IMR-90 (cell line): ENCODE measurements at regions not wholly inside any gene's neighbourhood (a gene's known extent, or its start where the extent isn't known, plus 50 kb on each side); places are given as distances from the start of the nearest gene placed in this dataset.

Experiments used
- ATAC-seq: fragments of 200-7000 bp; cut with Tn5 transposase; 2 replicates; pipeline ENCODE4 v1.9.1; 2020; ENCODE audit warnings: low read depth, mild to moderate bottlenecking, moderate library complexity
- BruUV-seq: library from RNA; stranded (reverse); fragments of 400-500 nt; replicated peaks from 2 replicates; lab custom pipeline; 2021; lab: Mats Ljungman, UMichigan
- CTCF ChIA-PET: fragments of 300-600 bp; formaldehyde crosslinking; extraction: SDS; loops from one replicate; lab custom pipeline; 2021; ENCODE audit warnings: antibody characterized with exemption; lab: Yijun Ruan, JAX
- POLR2A ChIA-PET: fragments of 300-600 bp; sonication (Branson Sonifier 250); formaldehyde crosslinking; loops from one replicate; lab custom pipeline; 2022; ENCODE audit warnings: antibody characterized with exemption; ENCODE audit not compliant: unreplicated experiment; lab: Charles Lee
- DNase-seq: peaks from one replicate; pipeline ENCODE4 v3.0.0; 2013
- H2AFZ ChIP-seq: replicated peaks from 2 replicates; pipeline ENCODE3; 2013; ENCODE audit warnings: low read length, mild to moderate bottlenecking; ENCODE audit not compliant: poor library complexity
- H2AK5ac ChIP-seq: 2 replicates; pipeline ENCODE4 v1.6.1; 2013; ENCODE audit warnings: low read depth, low read length, inconsistent platforms
- H2AK9ac ChIP-seq: replicated peaks from 2 replicates; pipeline ENCODE3; 2013; ENCODE audit warnings: mild to moderate bottlenecking, low read depth, low read length, moderate library complexity; ENCODE audit not compliant: poor library complexity
- H2BK120ac ChIP-seq: 2 replicates; pipeline ENCODE4 v1.6.1; 2013; ENCODE audit warnings: low read depth, low read length, inconsistent platforms
- H2BK15ac ChIP-seq: 3 replicates; pipeline ENCODE4 v1.6.1; 2013; ENCODE audit warnings: low read depth, low read length, inconsistent platforms
- H2BK20ac ChIP-seq: 2 replicates; pipeline ENCODE4 v1.6.1; 2013; ENCODE audit warnings: low read depth, mild to moderate bottlenecking, inconsistent platforms, low read length, moderate library complexity
- H2BK5ac ChIP-seq: 2 replicates; pipeline ENCODE4 v1.6.1; 2013; ENCODE audit warnings: mild to moderate bottlenecking, low read depth, low read length, inconsistent platforms; ENCODE audit not compliant: poor library complexity, severe bottlenecking
- H3K14ac ChIP-seq: replicated peaks from 2 replicates; pipeline ENCODE4 v1.6.1; 2013; ENCODE audit warnings: low read depth, low read length, inconsistent platforms
- H3K18ac ChIP-seq: 2 replicates; pipeline ENCODE4 v1.6.1; 2013; ENCODE audit warnings: low read depth, low read length, control low read depth
- H3K23ac ChIP-seq: 2 replicates; pipeline ENCODE4 v1.6.1; 2013; ENCODE audit warnings: low read depth, low read length, inconsistent platforms
- H3K27ac ChIP-seq: 2 replicates; pipeline ENCODE4 v1.5.1; 2013; ENCODE audit warnings: mild to moderate bottlenecking, control low read depth, low read length; ENCODE audit not compliant: insufficient read depth
- H3K27me3 ChIP-seq: 2 replicates; pipeline ENCODE4 v1.6.1; 2013; ENCODE audit warnings: low read length; ENCODE audit not compliant: control insufficient read depth, insufficient read depth
- H3K36me3 ChIP-seq: 2 replicates; pipeline ENCODE4 v1.6.1; 2013; ENCODE audit warnings: low read length, mixed read lengths; ENCODE audit not compliant: control insufficient read depth, insufficient read depth
- H3K4ac ChIP-seq: 2 replicates; pipeline ENCODE4 v1.6.1; 2013; ENCODE audit warnings: low read depth, low read length, inconsistent platforms
- H3K4me1 ChIP-seq: 2 replicates; pipeline ENCODE4 v1.6.1; 2013; ENCODE audit warnings: low read length, mixed read lengths; ENCODE audit not compliant: control insufficient read depth, insufficient read depth
- H3K4me2 ChIP-seq: 2 replicates; pipeline ENCODE4 v1.6.1; 2013; ENCODE audit warnings: low read depth, mild to moderate bottlenecking, control low read depth, low read length, moderate library complexity
- H3K4me3 ChIP-seq: 2 replicates; pipeline ENCODE4 v1.5.1; 2013; ENCODE audit warnings: low read depth, mild to moderate bottlenecking, control low read depth, low read length, moderate library complexity; ENCODE audit not compliant: insufficient read depth
- H3K56ac ChIP-seq: 2 replicates; pipeline ENCODE4 v1.6.1; 2013; ENCODE audit warnings: low read length, inconsistent platforms; ENCODE audit not compliant: insufficient read depth; ENCODE audit errors: extremely low read depth
- H3K79me1 ChIP-seq, 2 experiments: 2 replicates each; pipeline ENCODE4 v1.6.1; 2013; ENCODE audit warnings: low read length in 2 of 2, inconsistent platforms in 1 of 2, low read depth in 1 of 2
- H3K9ac ChIP-seq: 2 replicates; pipeline ENCODE4 v1.6.1; 2013; ENCODE audit warnings: low read depth, low read length, control low read depth
- H3K9me1 ChIP-seq: 2 replicates; pipeline ENCODE4 v1.6.1; 2013; ENCODE audit warnings: low read length, inconsistent platforms; ENCODE audit not compliant: insufficient read depth
- H3K9me3 ChIP-seq: 2 replicates; pipeline ENCODE4 v1.6.1; 2013; ENCODE audit warnings: low read length; ENCODE audit not compliant: control insufficient read depth, insufficient read depth
- H4K20me1 ChIP-seq: 2 replicates; pipeline ENCODE4 v1.6.1; 2013; ENCODE audit warnings: low read length, inconsistent platforms; ENCODE audit not compliant: insufficient read depth
- H4K5ac ChIP-seq: 2 replicates; pipeline ENCODE4 v1.6.1; 2013; ENCODE audit warnings: mild to moderate bottlenecking, low read depth, low read length, control low read depth
- H4K8ac ChIP-seq, 2 experiments: 2 replicates each; pipeline ENCODE4 v1.6.1; 2013; ENCODE audit warnings: low read depth in 2 of 2, low read length in 2 of 2, control low read depth in 1 of 2, inconsistent platforms in 1 of 2
- H4K91ac ChIP-seq: 2 replicates; pipeline ENCODE4 v1.6.1; 2013; ENCODE audit warnings: low read depth, low read length, inconsistent platforms; ENCODE audit not compliant: insufficient read depth
- ELK1 ChIP-seq: fragments of 150-350 bp; IDR thresholded peaks from 2 replicates; pipeline ENCODE4 v1.6.1; 2016; ENCODE audit warnings: low read depth, mild to moderate bottlenecking, low read length, moderate library complexity, borderline replicate concordance
- MAFK ChIP-seq: IDR thresholded peaks from 2 replicates; pipeline ENCODE4 v1.6.1; 2012; ENCODE audit warnings: low read depth, low read length, improper control_type of control experiment
- MAZ ChIP-seq: IDR thresholded peaks from 2 replicates; pipeline ENCODE4 v1.6.1; 2012; ENCODE audit warnings: low read depth, mild to moderate bottlenecking, low read length, improper control_type of control experiment, moderate library complexity, borderline replicate concordance
- MXI1 ChIP-seq: IDR thresholded peaks from 2 replicates; pipeline ENCODE4 v1.6.1; 2012; ENCODE audit warnings: low read depth, mild to moderate bottlenecking, low read length, moderate library complexity, borderline replicate concordance
- RAD21 ChIP-seq: IDR thresholded peaks from 2 replicates; pipeline ENCODE4 v1.6.1; 2012; ENCODE audit warnings: low read length, improper control_type of control experiment
- USF2 ChIP-seq: fragments of 150-350 bp; IDR thresholded peaks from 2 replicates; pipeline ENCODE4 v1.6.1; 2017; ENCODE audit warnings: mild to moderate bottlenecking, antibody characterized with exemption, low read length, low read depth
- WGBS, 2 experiments: methylation state at CpG; one replicate each; pipeline versions ENCODE4 v1.1.5 to v1.1.7; 2013; ENCODE audit warnings: missing lambda C conversion rate in 2 of 2; ENCODE audit not compliant: insufficient read length in 1 of 2; ENCODE audit errors: extremely low coverage in 2 of 2; 5-methylcytosine and 5-hydroxymethylcytosine counted together
- dilution Hi-C: fragments of 300-500 bp; cut with HindIII; formaldehyde crosslinking; loops from one replicate; pipeline ENCODE4 v1.14.3; 2018; ENCODE audit warnings: low sequenced_read_pairs; ENCODE audit not compliant: unreplicated experiment
- in situ Hi-C: fragments of 300-500 bp; cut with MboI; formaldehyde crosslinking; loops from 3 replicates; pipeline ENCODE4 v1.14.3; 2019; ENCODE audit warnings: low sequenced_read_pairs, inconsistent platforms, mixed read lengths
- intact Hi-C: fragments of 100-400 bp; cut with micrococcal nuclease; formaldehyde crosslinking; loops from 2 replicates; pipeline ENCODE4 v1.10.0; 2022

- H3K4ac ChIP-seq: no peak overlapping the region
- no peak overlapping the region for H3K18ac ChIP-seq
- H4K91ac ChIP-seq: no peak overlapping the region
- H3K9me1 ChIP-seq: no peaks in the 10 kb centered on the region
- H2BK15ac ChIP-seq: no peak overlapping the region
- no peaks in the 10 kb centered on the region for H4K20me1 ChIP-seq
- no peak overlapping the region for H3K23ac ChIP-seq
- H3K27ac ChIP-seq: no peak overlapping the region
- H2BK5ac ChIP-seq: no peak overlapping the region
- no peak overlapping the region for H3K14ac ChIP-seq
- H3K9me3 ChIP-seq: no peaks in the 10 kb centered on the region
- BruUV-seq: no TSS peak
- ChIA-PET POLR2A (no interaction called here), CTCF (no interaction called here)
- no peak overlapping the region for H2BK20ac ChIP-seq
- no CpG with 5 or more reads among the region's 2 CpGs for WGBS, 2 experiments
- DNase-seq (no peak), ATAC-seq (no peak)
- no peaks in the 10 kb centered on the region for H3K4me1 ChIP-seq
- dilution Hi-C loops: no loop called here
- in situ Hi-C loops: no loop called here
- no peak overlapping the region for H4K5ac ChIP-seq
- H2AFZ ChIP-seq: no peak overlapping the region
- no peak overlapping the region for H3K56ac ChIP-seq
- H3K36me3 ChIP-seq: no peaks in the 10 kb centered on the region
- H2AK9ac ChIP-seq: no peak overlapping the region
- H2BK120ac ChIP-seq: no peak overlapping the region
- no peak for TF ChIP-seq ELK1
- TF ChIP-seq MAZ: no peak
- TF ChIP-seq MAFK: no peak
- TF ChIP-seq RAD21: no peak
- TF ChIP-seq MXI1: no peak
- no peak for TF ChIP-seq USF2
- H3K27me3 ChIP-seq: peaks cover 2% of the 10 kb centered on the region; the same call in 1 of the 2 replicates
- no peak overlapping the region for H4K8ac ChIP-seq
- no peaks in the 10 kb centered on the region for H3K79me1 ChIP-seq
- H2AK5ac ChIP-seq: no peak overlapping the region
- H3K4me2 ChIP-seq: no peak overlapping the region
- H3K4me3 ChIP-seq: no peak overlapping the region
- no peak overlapping the region for H3K9ac ChIP-seq
- intact Hi-C loops: no loop called here
Measured at GRCh38 chr4:122532766-122533165, 76.2 kb upstream of the IL2 start.
